ENCODE measurements at regions not wholly inside any gene's neighbourhood (a gene's known extent, or its start where the extent isn't known, plus 50 kb on each side); places are given as distances from the start of the nearest gene placed in this dataset.

DNA sequence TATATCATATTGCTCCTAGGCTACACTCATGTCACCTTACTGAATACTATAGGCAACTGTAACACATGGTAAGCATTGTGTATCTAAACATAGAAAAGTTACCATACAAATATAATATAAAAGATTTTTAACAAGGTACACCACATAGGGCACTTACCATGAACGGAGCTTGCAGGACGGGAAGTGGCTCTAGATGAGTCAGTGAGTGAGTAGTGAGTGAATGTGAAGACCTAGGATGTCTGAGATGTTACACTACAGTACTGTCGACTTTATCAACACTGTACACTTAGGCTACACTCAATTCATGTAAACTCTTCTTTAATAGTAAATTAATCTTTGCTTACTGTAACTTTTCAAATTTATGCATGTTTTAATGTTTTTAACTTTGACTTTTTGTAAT is 81.0 kb upstream of the PLD5 start:
- TF ChIP-seq, protein P1, sequence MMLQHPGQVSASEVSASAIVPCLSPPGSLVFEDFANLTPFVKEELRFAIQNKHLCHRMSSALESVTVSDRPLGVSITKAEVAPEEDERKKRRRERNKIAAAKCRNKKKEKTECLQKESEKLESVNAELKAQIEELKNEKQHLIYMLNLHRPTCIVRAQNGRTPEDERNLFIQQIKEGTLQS (IDR thresholded peaks at IDR 0.05; ENCODE audit: borderline replicate concordance, extremely low read depth, low read depth, low read length) = no peak
- TF ChIP-seq RAD21 (IDR thresholded peaks at IDR 0.05; ENCODE audit: insufficient read depth, low read depth, low read length) (no peak), FOXM1 (IDR thresholded peaks at IDR 0.05; ENCODE audit: low read depth, low read length) (no peak), USF2 (IDR thresholded peaks at IDR 0.05; ENCODE audit: borderline replicate concordance, low read depth, low read length) (no peak), CTCF (IDR thresholded peaks at IDR 0.05 in 2 of 3, conservative IDR thresholded peaks at IDR 0.05 in 1 of 3; ENCODE audit: control insufficient read depth in 2 of 3, extremely low read depth in 1 of 3, insufficient read depth in 1 of 3, low read depth in 3 of 3, low read length in 3 of 3) (no peak), POLR2A (IDR thresholded peaks at IDR 0.05; ENCODE audit: low read depth, low read length) (no peak), KAT2A (conservative IDR thresholded peaks at IDR 0.05; ENCODE audit: control insufficient read depth, low read depth, low read length) (no peak), BCL11A (IDR thresholded peaks at IDR 0.05; ENCODE audit: low read depth, low read length) (no peak), PML (IDR thresholded peaks at IDR 0.05; ENCODE audit: low read length) (no peak), CHD1 (IDR thresholded peaks at IDR 0.05; ENCODE audit: low read depth, low read length) (no peak), CBX5 (IDR thresholded peaks at IDR 0.05; ENCODE audit: low read depth) (no peak), SREBF2 (IDR thresholded peaks at IDR 0.05; ENCODE audit: low read length) (no peak)
- TF ChIP-seq, protein P2, sequence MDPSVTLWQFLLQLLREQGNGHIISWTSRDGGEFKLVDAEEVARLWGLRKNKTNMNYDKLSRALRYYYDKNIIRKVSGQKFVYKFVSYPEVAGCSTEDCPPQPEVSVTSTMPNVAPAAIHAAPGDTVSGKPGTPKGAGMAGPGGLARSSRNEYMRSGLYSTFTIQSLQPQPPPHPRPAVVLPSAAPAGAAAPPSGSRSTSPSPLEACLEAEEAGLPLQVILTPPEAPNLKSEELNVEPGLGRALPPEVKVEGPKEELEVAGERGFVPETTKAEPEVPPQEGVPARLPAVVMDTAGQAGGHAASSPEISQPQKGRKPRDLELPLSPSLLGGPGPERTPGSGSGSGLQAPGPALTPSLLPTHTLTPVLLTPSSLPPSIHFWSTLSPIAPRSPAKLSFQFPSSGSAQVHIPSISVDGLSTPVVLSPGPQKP (IDR thresholded peaks at IDR 0.05; ENCODE audit: low read depth, low read length) = no peak
- TF ChIP-seq, protein P3, sequence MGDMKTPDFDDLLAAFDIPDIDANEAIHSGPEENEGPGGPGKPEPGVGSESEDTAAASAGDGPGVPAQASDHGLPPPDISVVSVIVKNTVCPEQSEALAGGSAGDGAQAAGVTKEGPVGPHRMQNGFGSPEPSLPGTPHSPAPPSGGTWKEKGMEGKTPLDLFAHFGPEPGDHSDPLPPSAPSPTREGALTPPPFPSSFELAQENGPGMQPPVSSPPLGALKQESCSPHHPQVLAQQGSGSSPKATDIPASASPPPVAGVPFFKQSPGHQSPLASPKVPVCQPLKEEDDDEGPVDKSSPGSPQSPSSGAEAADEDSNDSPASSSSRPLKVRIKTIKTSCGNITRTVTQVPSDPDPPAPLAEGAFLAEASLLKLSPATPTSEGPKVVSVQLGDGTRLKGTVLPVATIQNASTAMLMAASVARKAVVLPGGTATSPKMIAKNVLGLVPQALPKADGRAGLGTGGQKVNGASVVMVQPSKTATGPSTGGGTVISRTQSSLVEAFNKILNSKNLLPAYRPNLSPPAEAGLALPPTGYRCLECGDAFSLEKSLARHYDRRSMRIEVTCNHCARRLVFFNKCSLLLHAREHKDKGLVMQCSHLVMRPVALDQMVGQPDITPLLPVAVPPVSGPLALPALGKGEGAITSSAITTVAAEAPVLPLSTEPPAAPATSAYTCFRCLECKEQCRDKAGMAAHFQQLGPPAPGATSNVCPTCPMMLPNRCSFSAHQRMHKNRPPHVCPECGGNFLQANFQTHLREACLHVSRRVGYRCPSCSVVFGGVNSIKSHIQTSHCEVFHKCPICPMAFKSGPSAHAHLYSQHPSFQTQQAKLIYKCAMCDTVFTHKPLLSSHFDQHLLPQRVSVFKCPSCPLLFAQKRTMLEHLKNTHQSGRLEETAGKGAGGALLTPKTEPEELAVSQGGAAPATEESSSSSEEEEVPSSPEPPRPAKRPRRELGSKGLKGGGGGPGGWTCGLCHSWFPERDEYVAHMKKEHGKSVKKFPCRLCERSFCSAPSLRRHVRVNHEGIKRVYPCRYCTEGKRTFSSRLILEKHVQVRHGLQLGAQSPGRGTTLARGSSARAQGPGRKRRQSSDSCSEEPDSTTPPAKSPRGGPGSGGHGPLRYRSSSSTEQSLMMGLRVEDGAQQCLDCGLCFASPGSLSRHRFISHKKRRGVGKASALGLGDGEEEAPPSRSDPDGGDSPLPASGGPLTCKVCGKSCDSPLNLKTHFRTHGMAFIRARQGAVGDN (IDR thresholded peaks at IDR 0.05) = no peak

Measured in GM12878 (cell line).